H9 (cell line): ENCODE measurements at regions not wholly inside any gene's neighbourhood (a gene's known extent, or its start where the extent isn't known, plus 50 kb on each side); places are given as distances from the start of the nearest gene placed in this dataset.

ENCODE experiments used
- DNase-seq: peaks from one replicate; pipeline ENCODE4 v3.0.0-alpha.2; 2017
- H2AFZ ChIP-seq: one replicate; pipeline ENCODE4 v1.6.1; 2013; ENCODE audit warnings: mild to moderate bottlenecking, low read length, control low read depth, moderate library complexity
- H2AK5ac ChIP-seq: 2 replicates; pipeline ENCODE4 v1.6.1; 2013; ENCODE audit warnings: low read length, control low read depth, mixed read lengths; ENCODE audit not compliant: insufficient read length
- H2BK120ac ChIP-seq: one replicate; pipeline ENCODE4 v1.6.1; 2013; ENCODE audit warnings: low read depth, mild to moderate bottlenecking, low read length, control low read depth, inconsistent platforms; ENCODE audit not compliant: poor library complexity, severe bottlenecking
- H2BK12ac ChIP-seq: 2 replicates; pipeline ENCODE4 v1.6.1; 2013; ENCODE audit warnings: low read length, control low read depth, mixed read lengths, low read depth; ENCODE audit not compliant: insufficient read length
- H2BK15ac ChIP-seq: 2 replicates; pipeline ENCODE4 v1.6.1; 2013; ENCODE audit warnings: low read depth, low read length, control low read depth
- H2BK20ac ChIP-seq: one replicate; pipeline ENCODE4 v1.6.1; 2013; ENCODE audit warnings: low read depth, mild to moderate bottlenecking, low read length, control low read depth, inconsistent platforms; ENCODE audit not compliant: poor library complexity, severe bottlenecking
- H2BK5ac ChIP-seq: 2 replicates; pipeline ENCODE4 v1.6.1; 2013; ENCODE audit warnings: low read length, control low read depth, mixed read lengths; ENCODE audit not compliant: insufficient read length
- H3K14ac ChIP-seq: 2 replicates; pipeline ENCODE4 v1.6.1; 2013; ENCODE audit warnings: low read length, control low read depth; ENCODE audit not compliant: insufficient read depth
- H3K18ac ChIP-seq: 2 replicates; pipeline ENCODE4 v1.6.1; 2013; ENCODE audit warnings: low read depth, mild to moderate bottlenecking, mixed read lengths, low read length, control low read depth; ENCODE audit not compliant: insufficient read length
- H3K23ac ChIP-seq: 2 replicates; pipeline ENCODE4 v1.6.1; 2013; ENCODE audit warnings: low read length, control low read depth, mixed read lengths, low read depth; ENCODE audit not compliant: insufficient read length
- H3K23me2 ChIP-seq: 2 replicates; pipeline ENCODE4 v1.6.1; 2013; ENCODE audit warnings: low read depth, mild to moderate bottlenecking, mixed read lengths, low read length, control low read depth; ENCODE audit not compliant: insufficient read length, poor library complexity, severe bottlenecking
- H3K27ac ChIP-seq: 2 replicates; pipeline ENCODE4 v1.5.1; 2013; ENCODE audit warnings: low read length, control low read depth, mixed read lengths, low read depth; ENCODE audit not compliant: insufficient read length
- H3K27me3 ChIP-seq: 2 replicates; pipeline ENCODE4 v1.6.1; 2013; ENCODE audit warnings: low read length, control low read depth, inconsistent platforms; ENCODE audit not compliant: insufficient read depth
- H3K4ac ChIP-seq: 2 replicates; pipeline ENCODE4 v1.6.1; 2013; ENCODE audit warnings: low read depth, mild to moderate bottlenecking, control low read depth, inconsistent platforms, low read length, moderate library complexity
- H3K4me1 ChIP-seq: 2 replicates; pipeline ENCODE4 v1.6.1; 2013; ENCODE audit warnings: low read length, control low read depth, inconsistent platforms; ENCODE audit not compliant: insufficient read depth
- H3K4me2 ChIP-seq: 2 replicates; pipeline ENCODE4 v1.6.1; 2013; ENCODE audit warnings: low read length, control low read depth, mixed read lengths; ENCODE audit not compliant: insufficient read length, insufficient read depth
- H3K56ac ChIP-seq: 2 replicates; pipeline ENCODE4 v1.6.1; 2013; ENCODE audit warnings: low read depth, mild to moderate bottlenecking, mixed read lengths, low read length, control low read depth; ENCODE audit not compliant: insufficient read length
- H3K79me1 ChIP-seq: 2 replicates; pipeline ENCODE4 v1.6.1; 2013; ENCODE audit warnings: low read depth, mild to moderate bottlenecking, moderate library complexity, low read length, control low read depth, inconsistent platforms; ENCODE audit not compliant: insufficient read depth, poor library complexity, severe bottlenecking
- H3K79me2 ChIP-seq: 2 replicates; pipeline ENCODE4 v1.6.1; 2013; ENCODE audit warnings: low read length, control low read depth, inconsistent platforms; ENCODE audit not compliant: insufficient read depth
- H3K9ac ChIP-seq: 2 replicates; pipeline ENCODE4 v1.6.1; 2013; ENCODE audit warnings: low read length, control low read depth, mixed read lengths; ENCODE audit not compliant: insufficient read length; ENCODE audit errors: extremely low read depth
- H3K9me3 ChIP-seq: one replicate; pipeline ENCODE4 v1.6.1; 2013; ENCODE audit warnings: low read depth, low read length, inconsistent platforms; ENCODE audit not compliant: control insufficient read depth
- H3T11ph ChIP-seq: one replicate; pipeline ENCODE4 v1.6.1; 2013; ENCODE audit warnings: mild to moderate bottlenecking, low read length, control low read depth, inconsistent platforms
- H4K20me1 ChIP-seq: one replicate; pipeline ENCODE4 v1.6.1; 2013; ENCODE audit not compliant: control insufficient read depth, insufficient read length, insufficient read depth
- H4K5ac ChIP-seq: 2 replicates; pipeline ENCODE4 v1.6.1; 2013; ENCODE audit warnings: low read depth, mild to moderate bottlenecking, mixed read lengths, low read length, control low read depth; ENCODE audit not compliant: insufficient read length
- H4K8ac ChIP-seq: replicated peaks from 2 replicates; pipeline ENCODE4 v1.6.1; 2013; ENCODE audit warnings: low read length, control low read depth, mixed read lengths, low read depth; ENCODE audit not compliant: insufficient read length
- H4K91ac ChIP-seq: 2 replicates; pipeline ENCODE4 v1.6.1; 2013; ENCODE audit warnings: low read depth, mild to moderate bottlenecking, moderate library complexity, mixed read lengths, low read length, control low read depth; ENCODE audit not compliant: insufficient read length
- H3K27ac Mint-ChIP-seq, 3 experiments: 2 replicates in 2 of 3; 3 replicates in 1 of 3; pipeline ENCODE4 v1.8.0; 2020 to 2021; ENCODE audit warnings: mixed read lengths in 3 of 3, mild to moderate bottlenecking in 1 of 3, moderate library complexity in 1 of 3
- H3K27me3 Mint-ChIP-seq: 2 replicates; pipeline ENCODE4 v1.8.0; 2021; ENCODE audit warnings: low read depth, mild to moderate bottlenecking, moderate library complexity, mixed read lengths
- H3K36me3 Mint-ChIP-seq, 3 experiments: 2 replicates in 2 of 3; 3 replicates in 1 of 3; pipeline ENCODE4 v1.8.0; 2020 to 2021; ENCODE audit warnings: low read depth in 3 of 3, mixed read lengths in 3 of 3; ENCODE audit not compliant: insufficient read depth in 1 of 3
- H3K4me1 Mint-ChIP-seq, 2 experiments: 2 replicates each; pipeline ENCODE4 v1.8.0; 2020; ENCODE audit warnings: mixed read lengths in 2 of 2
- H3K4me3 Mint-ChIP-seq, 2 experiments: 2 replicates in 1 of 2; 3 replicates in 1 of 2; pipeline ENCODE4 v1.8.0; 2020 to 2021; ENCODE audit warnings: mild to moderate bottlenecking in 2 of 2, mixed read lengths in 2 of 2, moderate library complexity in 1 of 2
- H3K9me3 Mint-ChIP-seq, 2 experiments: 2 replicates in 1 of 2; 3 replicates in 1 of 2; pipeline ENCODE4 v1.8.0; 2020; ENCODE audit warnings: mild to moderate bottlenecking in 2 of 2, mixed read lengths in 2 of 2, moderate library complexity in 1 of 2
- TF ChIP-seq, protein P1 (sequence below): fragments of 200-600 bp; sonication (generic); conservative IDR thresholded peaks from 3 replicates; pipeline ENCODE4 v1.8.0; 2021; ENCODE audit warnings: antibody characterized with exemption, mild to moderate bottlenecking

DNA sequence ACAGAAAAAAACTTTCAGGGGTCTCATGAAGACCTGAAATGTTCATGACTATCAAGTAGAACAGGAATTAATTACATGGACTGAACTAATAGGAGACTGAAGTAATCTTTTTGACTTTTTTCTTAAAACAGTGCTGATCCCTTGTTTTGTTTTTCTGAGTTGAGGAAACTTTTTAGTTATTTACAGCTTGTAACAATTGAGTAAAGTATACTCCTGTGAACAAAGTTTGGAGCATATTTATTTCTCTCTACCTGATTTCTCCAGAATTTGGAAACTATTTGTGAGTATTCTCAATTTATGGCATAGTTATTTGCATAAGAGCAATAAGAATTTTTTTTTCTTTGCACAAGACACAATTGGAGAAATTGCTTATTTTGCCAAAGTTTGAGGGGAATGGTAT, 64.8 kb downstream of the PCDH18 start:
- Histone ChIP-seq H3K14ac (no peak overlapping the region), H3K4me2 (no peak overlapping the region), H2BK20ac (no peak overlapping the region), H2BK120ac (no peak overlapping the region), H2AFZ (no peak overlapping the region), H4K91ac (no peak overlapping the region), H2BK12ac (no peak overlapping the region), H3K9ac (no peak overlapping the region), H3K18ac (no peak overlapping the region), H4K5ac (no peak overlapping the region), H4K20me1 (no peaks in the 10 kb centered on the region), H3K9me3 (peaks cover 9% of the 10 kb centered on the region), H3K79me1 (no peaks in the 10 kb centered on the region), H2BK15ac (no peak overlapping the region), H3K23ac (no peak overlapping the region), H3K4me1 (no peaks in the 10 kb centered on the region), H3K23me2 (no peaks in the 10 kb centered on the region), H3K79me2 (no peaks in the 10 kb centered on the region), H2BK5ac (no peak overlapping the region), H3K4ac (no peak overlapping the region), H3T11ph (no peak overlapping the region), H3K27ac (no peak overlapping the region), H4K8ac (no peak overlapping the region), H2AK5ac (no peak overlapping the region), H3K56ac (no peak overlapping the region), H3K27me3 (no peaks in the 10 kb centered on the region)
- Mint-ChIP-seq H3K4me3 (no peak overlapping the region), H3K4me1 (no peaks in the 10 kb centered on the region), H3K36me3 (peaks cover 5 to 45% (median 29%) of the 10 kb centered on the region in 3 experiments; a peak in 6 of 7 replicates), H3K9me3 (peaks cover 34 to 36% of the 10 kb centered on the region in 2 experiments), H3K27me3 (peaks cover 2% of the 10 kb centered on the region; the same call in 1 of the 2 replicates), H3K27ac (no peak overlapping the region)
- TF ChIP-seq, protein P1, sequence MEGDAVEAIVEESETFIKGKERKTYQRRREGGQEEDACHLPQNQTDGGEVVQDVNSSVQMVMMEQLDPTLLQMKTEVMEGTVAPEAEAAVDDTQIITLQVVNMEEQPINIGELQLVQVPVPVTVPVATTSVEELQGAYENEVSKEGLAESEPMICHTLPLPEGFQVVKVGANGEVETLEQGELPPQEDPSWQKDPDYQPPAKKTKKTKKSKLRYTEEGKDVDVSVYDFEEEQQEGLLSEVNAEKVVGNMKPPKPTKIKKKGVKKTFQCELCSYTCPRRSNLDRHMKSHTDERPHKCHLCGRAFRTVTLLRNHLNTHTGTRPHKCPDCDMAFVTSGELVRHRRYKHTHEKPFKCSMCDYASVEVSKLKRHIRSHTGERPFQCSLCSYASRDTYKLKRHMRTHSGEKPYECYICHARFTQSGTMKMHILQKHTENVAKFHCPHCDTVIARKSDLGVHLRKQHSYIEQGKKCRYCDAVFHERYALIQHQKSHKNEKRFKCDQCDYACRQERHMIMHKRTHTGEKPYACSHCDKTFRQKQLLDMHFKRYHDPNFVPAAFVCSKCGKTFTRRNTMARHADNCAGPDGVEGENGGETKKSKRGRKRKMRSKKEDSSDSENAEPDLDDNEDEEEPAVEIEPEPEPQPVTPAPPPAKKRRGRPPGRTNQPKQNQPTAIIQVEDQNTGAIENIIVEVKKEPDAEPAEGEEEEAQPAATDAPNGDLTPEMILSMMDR = no peak
- no peak for DNase-seq
